ENCODE measurements at regions not wholly inside any gene's neighbourhood (a gene's known extent, or its start where the extent isn't known, plus 50 kb on each side); places are given as distances from the start of the nearest gene placed in this dataset.

DNA sequence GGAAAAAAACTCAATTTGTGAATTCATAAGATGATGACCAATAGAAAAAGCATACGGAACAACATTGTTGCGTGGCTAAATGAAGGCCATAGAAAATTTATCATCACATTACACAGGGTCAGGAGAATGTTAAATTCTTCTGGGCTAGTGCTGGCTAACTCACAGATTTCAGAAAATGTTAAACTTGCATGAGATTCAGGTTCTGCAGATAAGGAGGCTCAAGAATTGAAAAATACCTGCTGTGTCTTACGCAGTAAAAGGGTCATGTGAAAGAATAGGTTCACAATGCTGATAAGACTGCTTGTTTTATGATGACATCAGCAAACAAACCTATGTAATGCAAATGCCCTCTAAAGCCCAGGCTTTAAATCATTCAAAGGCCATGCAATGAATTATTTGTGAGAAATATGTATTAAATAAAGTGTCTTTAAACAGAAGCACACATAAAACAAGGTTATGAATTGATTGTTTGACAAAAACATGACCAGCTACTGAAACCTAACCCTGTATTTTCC lies 378.8 kb downstream of the USP25 start:
- no peak for DNase-seq
- Mint-ChIP-seq H3K36me3 (ENCODE audit: insufficient read depth, unreplicated experiment) (no peaks in the 10 kb centered on the region), H3K4me3 (ENCODE audit: low read depth, unreplicated experiment) (no peak overlapping the region), H3K4me1 (ENCODE audit: low read depth, unreplicated experiment) (peaks cover 13% of the 10 kb centered on the region), H3K27me3 (ENCODE audit: unreplicated experiment) (no peaks in the 10 kb centered on the region), H3K9me3 (ENCODE audit: low read depth, unreplicated experiment) (no peaks in the 10 kb centered on the region), H3K27ac (ENCODE audit: unreplicated experiment) (no peak overlapping the region)
- intact Hi-C loops (cut with micrococcal nuclease; ENCODE audit: unreplicated experiment) = no loop called here
- CTCF ChIA-PET = no interaction called here
- BruUV-seq (replicated peaks) = no TSS peak
- TF ChIP-seq, protein P1, sequence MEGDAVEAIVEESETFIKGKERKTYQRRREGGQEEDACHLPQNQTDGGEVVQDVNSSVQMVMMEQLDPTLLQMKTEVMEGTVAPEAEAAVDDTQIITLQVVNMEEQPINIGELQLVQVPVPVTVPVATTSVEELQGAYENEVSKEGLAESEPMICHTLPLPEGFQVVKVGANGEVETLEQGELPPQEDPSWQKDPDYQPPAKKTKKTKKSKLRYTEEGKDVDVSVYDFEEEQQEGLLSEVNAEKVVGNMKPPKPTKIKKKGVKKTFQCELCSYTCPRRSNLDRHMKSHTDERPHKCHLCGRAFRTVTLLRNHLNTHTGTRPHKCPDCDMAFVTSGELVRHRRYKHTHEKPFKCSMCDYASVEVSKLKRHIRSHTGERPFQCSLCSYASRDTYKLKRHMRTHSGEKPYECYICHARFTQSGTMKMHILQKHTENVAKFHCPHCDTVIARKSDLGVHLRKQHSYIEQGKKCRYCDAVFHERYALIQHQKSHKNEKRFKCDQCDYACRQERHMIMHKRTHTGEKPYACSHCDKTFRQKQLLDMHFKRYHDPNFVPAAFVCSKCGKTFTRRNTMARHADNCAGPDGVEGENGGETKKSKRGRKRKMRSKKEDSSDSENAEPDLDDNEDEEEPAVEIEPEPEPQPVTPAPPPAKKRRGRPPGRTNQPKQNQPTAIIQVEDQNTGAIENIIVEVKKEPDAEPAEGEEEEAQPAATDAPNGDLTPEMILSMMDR (IDR thresholded peaks at IDR 0.05; ENCODE audit: unreplicated experiment) = no peak

DNA sequence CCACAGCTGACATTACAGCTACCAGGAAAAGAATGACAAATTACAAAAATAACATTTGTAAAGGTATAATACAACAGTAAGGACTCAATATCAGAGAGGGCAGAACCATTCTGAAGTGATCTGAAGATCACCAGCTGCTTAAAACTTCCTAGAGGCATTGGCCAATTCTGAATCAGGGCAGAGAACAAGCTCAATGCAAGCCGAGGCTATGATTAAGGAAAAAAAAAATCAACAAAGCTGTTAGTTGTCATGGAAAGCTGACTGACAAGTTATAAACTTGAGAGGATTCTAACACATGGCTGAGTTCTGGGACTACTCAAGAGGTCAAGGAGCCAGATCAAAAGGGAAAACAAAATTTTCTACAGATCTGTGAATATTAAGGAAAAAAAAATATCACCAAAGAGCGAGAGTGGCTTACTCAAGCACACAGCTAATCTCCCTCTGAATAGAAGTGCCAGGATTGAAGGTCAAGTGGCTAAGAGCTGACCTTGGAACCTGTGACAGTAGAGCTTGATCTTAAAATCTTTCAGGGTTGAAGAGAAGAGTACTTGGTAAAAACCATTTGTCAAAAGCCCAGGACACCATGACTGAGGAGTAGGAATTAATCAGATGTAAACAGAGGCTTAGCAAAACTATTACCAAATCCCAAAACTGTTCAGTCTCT lies 383.4 kb downstream of the USP25 start:
- TF ChIP-seq, protein P1 (IDR thresholded peaks at IDR 0.05; ENCODE audit: unreplicated experiment) = no peak
- H3K9me3 Mint-ChIP-seq (ENCODE audit: low read depth, unreplicated experiment) = no peaks in the 10 kb centered on the region

DNA sequence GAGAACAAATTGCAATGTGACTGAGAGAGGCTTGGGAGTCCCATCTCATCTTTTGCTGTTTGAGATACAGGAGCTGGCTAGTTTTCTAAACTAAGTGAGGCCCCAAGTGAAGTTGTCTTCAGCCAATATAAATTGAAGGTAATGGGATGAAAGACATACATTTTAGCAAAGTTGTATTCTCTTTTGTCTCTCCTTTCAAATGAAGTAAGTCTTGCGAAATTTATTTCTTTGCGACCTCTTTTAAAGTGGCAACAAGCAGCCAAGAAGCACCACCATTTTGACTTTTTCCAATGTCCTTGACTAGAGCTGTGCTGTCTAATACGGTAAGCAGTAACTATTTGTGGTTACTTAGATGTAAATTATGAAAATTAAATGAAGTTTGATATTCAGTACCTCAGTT lies 385.7 kb downstream of the USP25 start:
- Mint-ChIP-seq H3K36me3 (ENCODE audit: insufficient read depth, unreplicated experiment) (peaks cover 6% of the 10 kb centered on the region), H3K27ac (ENCODE audit: unreplicated experiment) (no peak overlapping the region), H3K4me3 (ENCODE audit: low read depth, unreplicated experiment) (no peak overlapping the region), H3K27me3 (ENCODE audit: unreplicated experiment) (no peaks in the 10 kb centered on the region), H3K9me3 (ENCODE audit: low read depth, unreplicated experiment) (no peaks in the 10 kb centered on the region), H3K4me1 (ENCODE audit: low read depth, unreplicated experiment) (peaks cover 13% of the 10 kb centered on the region)
- TF ChIP-seq, protein P1 (IDR thresholded peaks at IDR 0.05; ENCODE audit: unreplicated experiment) = no peak
- intact Hi-C loops (cut with micrococcal nuclease; ENCODE audit: unreplicated experiment) = no loop called here
- no peak for DNase-seq
- no TSS peak for BruUV-seq (replicated peaks)
- CTCF ChIA-PET = no interaction called here

More for the DNA sequence above, 383.4 kb downstream of the USP25 start:
- Mint-ChIP-seq H3K36me3 (ENCODE audit: insufficient read depth, unreplicated experiment) (peaks cover 6% of the 10 kb centered on the region), H3K4me1 (ENCODE audit: low read depth, unreplicated experiment) (peaks cover 13% of the 10 kb centered on the region), H3K27me3 (ENCODE audit: unreplicated experiment) (no peaks in the 10 kb centered on the region), H3K27ac (ENCODE audit: unreplicated experiment) (peak overlapping the region; percentile 89), H3K4me3 (ENCODE audit: low read depth, unreplicated experiment) (no peak overlapping the region)
- CTCF ChIA-PET = no interaction called here
- intact Hi-C loops (cut with micrococcal nuclease; ENCODE audit: unreplicated experiment) = no loop called here
- no TSS peak for BruUV-seq (replicated peaks)
- DNase-seq = no peak

GRCh38 chr21:16116069-16116468 lies 386.3 kb downstream of the USP25 start:
- Mint-ChIP-seq H3K27me3 (ENCODE audit: unreplicated experiment) (no peaks in the 10 kb centered on the region), H3K4me1 (ENCODE audit: low read depth, unreplicated experiment) (peaks cover 13% of the 10 kb centered on the region), H3K36me3 (ENCODE audit: insufficient read depth, unreplicated experiment) (peaks cover 6% of the 10 kb centered on the region), H3K27ac (ENCODE audit: unreplicated experiment) (peak overlapping the region; percentile 45), H3K4me3 (ENCODE audit: low read depth, unreplicated experiment) (no peak overlapping the region), H3K9me3 (ENCODE audit: low read depth, unreplicated experiment) (no peaks in the 10 kb centered on the region)
- CTCF ChIA-PET = no interaction called here
- TF ChIP-seq, protein P1 (IDR thresholded peaks at IDR 0.05; ENCODE audit: unreplicated experiment) = no peak
- DNase-seq = no peak
- no TSS peak for BruUV-seq (replicated peaks)
- intact Hi-C loops (cut with micrococcal nuclease; ENCODE audit: unreplicated experiment) = no loop called here
